HUES48 (cell line): ENCODE measurements at regions not wholly inside any gene's neighbourhood (a gene's known extent, or its start where the extent isn't known, plus 50 kb on each side); places are given as distances from the start of the nearest gene placed in this dataset.

Source experiments
- H3K27ac ChIP-seq: one replicate; pipeline ENCODE4 v1.7.0; 2013; ENCODE audit warnings: low read depth, low read length, inconsistent platforms
- H3K27me3 ChIP-seq: 2 replicates; pipeline ENCODE4 v1.6.1; 2013; ENCODE audit warnings: mild to moderate bottlenecking, low read length; ENCODE audit not compliant: control insufficient read depth, insufficient read depth
- H3K36me3 ChIP-seq: 2 replicates; pipeline ENCODE4 v1.6.1; 2013; ENCODE audit warnings: low read length; ENCODE audit not compliant: control insufficient read depth, insufficient read depth
- H3K4me1 ChIP-seq: 2 replicates; pipeline ENCODE4 v1.6.1; 2013; ENCODE audit warnings: mild to moderate bottlenecking, low read length; ENCODE audit not compliant: control insufficient read depth, insufficient read depth
- H3K4me3 ChIP-seq: 2 replicates; pipeline ENCODE4 v1.5.1; 2013; ENCODE audit warnings: mild to moderate bottlenecking, low read depth, low read length
- H3K9ac ChIP-seq: 2 replicates; pipeline ENCODE4 v1.6.1; 2013; ENCODE audit warnings: mild to moderate bottlenecking, low read depth, low read length, moderate library complexity
- H3K9me3 ChIP-seq: 2 replicates; pipeline ENCODE4 v1.6.1; 2013; ENCODE audit warnings: low read length; ENCODE audit not compliant: control insufficient read depth, insufficient read depth

- H3K9me3 ChIP-seq, result no peaks in the 10 kb centered on the region
- no peak overlapping the region for H3K9ac ChIP-seq
- no peak overlapping the region for H3K27ac ChIP-seq
- H3K4me3 ChIP-seq, result no peak overlapping the region
- peaks cover 30% of the 10 kb centered on the region for H3K4me1 ChIP-seq
- H3K27me3 ChIP-seq, result no peaks in the 10 kb centered on the region
- no peaks in the 10 kb centered on the region for H3K36me3 ChIP-seq
Measured at GRCh38 chr20:20966171-20966570, 140.0 kb downstream of the LINC00237 start.

GRCh38 chr20:20959031-20959755 lies 147.0 kb downstream of the LINC00237 start:
- Histone ChIP-seq H3K4me1 (peaks cover 6% of the 10 kb centered on the region; the same call in 1 of the 2 replicates), H3K4me3 (no peak overlapping the region), H3K9ac (no peak overlapping the region), H3K9me3 (no peaks in the 10 kb centered on the region), H3K27ac (no peak overlapping the region), H3K27me3 (no peaks in the 10 kb centered on the region), H3K36me3 (no peaks in the 10 kb centered on the region)

- Histone ChIP-seq H3K9ac (no peak overlapping the region), H3K27ac (no peak overlapping the region), H3K4me1 (peaks cover 6% of the 10 kb centered on the region; the same call in 1 of the 2 replicates), H3K36me3 (no peaks in the 10 kb centered on the region), H3K9me3 (no peaks in the 10 kb centered on the region), H3K4me3 (no peak overlapping the region), H3K27me3 (no peaks in the 10 kb centered on the region)
Measured at GRCh38 chr20:20956513-20956931, 149.6 kb downstream of the LINC00237 start.

GRCh38 chr20:20955892-20956291 lies 150.3 kb downstream of the LINC00237 start:
- Histone ChIP-seq H3K36me3 (no peaks in the 10 kb centered on the region), H3K27ac (no peak overlapping the region), H3K9ac (no peak overlapping the region), H3K9me3 (no peaks in the 10 kb centered on the region), H3K4me1 (peaks cover 3% of the 10 kb centered on the region; the same call in 1 of the 2 replicates), H3K27me3 (no peaks in the 10 kb centered on the region), H3K4me3 (no peak overlapping the region)

- no peak overlapping the region for H3K9ac ChIP-seq
- no peaks in the 10 kb centered on the region for H3K9me3 ChIP-seq
- H3K4me1 ChIP-seq, result no peaks in the 10 kb centered on the region
- H3K27me3 ChIP-seq, result no peaks in the 10 kb centered on the region
- H3K36me3 ChIP-seq, result no peaks in the 10 kb centered on the region
- no peak overlapping the region for H3K4me3 ChIP-seq
- H3K27ac ChIP-seq, result no peak overlapping the region
Measured at GRCh38 chr20:20953738-20954618, 152.2 kb downstream of the LINC00237 start.

GRCh38 chr20:20950620-20951019 lies 155.5 kb downstream of the LINC00237 start:
- no peak overlapping the region for H3K27ac ChIP-seq
- H3K27me3 ChIP-seq, result no peaks in the 10 kb centered on the region
- no peaks in the 10 kb centered on the region for H3K36me3 ChIP-seq
- peaks cover 6% of the 10 kb centered on the region; the same call in 1 of the 2 replicates for H3K9me3 ChIP-seq
- H3K9ac ChIP-seq, result no peak overlapping the region
- no peaks in the 10 kb centered on the region for H3K4me1 ChIP-seq
- no peak overlapping the region for H3K4me3 ChIP-seq

GRCh38 chr20:20946122-20946759 lies 159.9 kb downstream of the LINC00237 start:
- H3K27ac ChIP-seq, result no peak overlapping the region
- no peak overlapping the region for H3K4me3 ChIP-seq
- H3K36me3 ChIP-seq, result no peaks in the 10 kb centered on the region
- no peaks in the 10 kb centered on the region for H3K4me1 ChIP-seq
- no peaks in the 10 kb centered on the region for H3K27me3 ChIP-seq
- H3K9ac ChIP-seq, result no peak overlapping the region
- H3K9me3 ChIP-seq, result peaks cover 6% of the 10 kb centered on the region; the same call in 1 of the 2 replicates

- H3K36me3 ChIP-seq, result no peaks in the 10 kb centered on the region
- H3K4me1 ChIP-seq, result no peaks in the 10 kb centered on the region
- no peak overlapping the region for H3K27ac ChIP-seq
- no peaks in the 10 kb centered on the region for H3K27me3 ChIP-seq
- no peak overlapping the region for H3K4me3 ChIP-seq
- peaks cover 6% of the 10 kb centered on the region; the same call in 1 of the 2 replicates for H3K9me3 ChIP-seq
- no peak overlapping the region for H3K9ac ChIP-seq
Measured at GRCh38 chr20:20941468-20941889, 164.7 kb downstream of the LINC00237 start.

- Histone ChIP-seq H3K27ac (no peak overlapping the region), H3K9me3 (no peaks in the 10 kb centered on the region), H3K4me1 (no peaks in the 10 kb centered on the region), H3K4me3 (no peak overlapping the region), H3K36me3 (no peaks in the 10 kb centered on the region), H3K9ac (no peak overlapping the region), H3K27me3 (no peaks in the 10 kb centered on the region)
Measured at GRCh38 chr20:20939006-20939405, 167.2 kb downstream of the LINC00237 start.

- H3K4me3 ChIP-seq, result no peak overlapping the region
- no peak overlapping the region for H3K27ac ChIP-seq
- no peaks in the 10 kb centered on the region for H3K27me3 ChIP-seq
- H3K9ac ChIP-seq, result no peak overlapping the region
- H3K36me3 ChIP-seq, result no peaks in the 10 kb centered on the region
- no peaks in the 10 kb centered on the region for H3K4me1 ChIP-seq
- H3K9me3 ChIP-seq, result no peaks in the 10 kb centered on the region
Measured at GRCh38 chr20:20938599-20938998, 167.6 kb downstream of the LINC00237 start.
